Liver (tissue), 8 donors: ENCODE measurements at regions not wholly inside any gene's neighbourhood (a gene's known extent, or its start where the extent isn't known, plus 50 kb on each side); places are given as distances from the start of the nearest gene placed in this dataset.

ENCODE experiments used
- DNase-seq: peaks from one replicate; pipeline ENCODE4 v3.0.0-alpha.2; 2017; ENCODE audit warnings: low spot score
- H3K27ac ChIP-seq, 2 donors: one replicate each; pipeline ENCODE4 v1.7.0; 2013; ENCODE audit warnings: inconsistent platforms in 2 of 2, low read length in 2 of 2, control low read depth in 1 of 2, low read depth in 1 of 2, mild to moderate bottlenecking in 1 of 2
- H3K27me3 ChIP-seq, 4 donors: one replicate each; pipeline versions ENCODE4 v1.6.1 to v1.7.0; 2013; ENCODE audit warnings: low read length in 3 of 4, inconsistent platforms in 1 of 4, mild to moderate bottlenecking in 1 of 4, moderate library complexity in 1 of 4; ENCODE audit not compliant: control insufficient read depth in 4 of 4, insufficient read depth in 4 of 4
- H3K36me3 ChIP-seq, 4 donors: one replicate each; pipeline versions ENCODE4 v1.6.1 to v1.7.0; 2013; ENCODE audit warnings: low read length in 3 of 4, mild to moderate bottlenecking in 3 of 4, low read depth in 1 of 4, moderate library complexity in 1 of 4; ENCODE audit not compliant: control insufficient read depth in 4 of 4, insufficient read depth in 3 of 4
- H3K4me1 ChIP-seq, 4 donors: one replicate each; pipeline versions ENCODE4 v1.6.1 to v1.7.0; 2013; ENCODE audit warnings: low read length in 3 of 4, mild to moderate bottlenecking in 3 of 4, moderate library complexity in 1 of 4; ENCODE audit not compliant: control insufficient read depth in 4 of 4, insufficient read depth in 4 of 4
- H3K4me3 ChIP-seq, 3 donors: one replicate each; pipeline versions ENCODE4 v1.6.1 to v1.7.0; 2013; ENCODE audit warnings: low read length in 3 of 3, control low read depth in 1 of 3, low read depth in 1 of 3, mild to moderate bottlenecking in 1 of 3
- H3K9ac ChIP-seq, 2 donors: one replicate each; pipeline ENCODE4 v1.7.0; 2013; ENCODE audit warnings: low read length in 2 of 2, mild to moderate bottlenecking in 2 of 2, moderate library complexity in 2 of 2, control low read depth in 1 of 2, low read depth in 1 of 2
- H3K9me3 ChIP-seq, 4 donors: one replicate each; pipeline versions ENCODE4 v1.6.1 to v1.7.0; 2013; ENCODE audit warnings: low read length in 3 of 4; ENCODE audit not compliant: control insufficient read depth in 4 of 4
- EGR1 ChIP-seq, 2 donors: IDR thresholded peaks; 2 replicates each; pipeline ENCODE4 v1.6.1; 2016 to 2018; ENCODE audit warnings: antibody characterized with exemption in 2 of 2, low read depth in 2 of 2
- FOXA1 ChIP-seq: IDR thresholded peaks from 2 replicates; pipeline ENCODE4 v1.6.1; 2016; ENCODE audit warnings: antibody characterized with exemption
- FOXA2 ChIP-seq: IDR thresholded peaks from 2 replicates; pipeline ENCODE4 v1.6.1; 2016; ENCODE audit warnings: antibody characterized with exemption
- GABPA ChIP-seq, 2 donors: IDR thresholded peaks in 1 of 2; conservative IDR thresholded peaks in 1 of 2; 2 replicates each; pipeline ENCODE4 v1.6.1; 2016; ENCODE audit warnings: antibody characterized with exemption in 2 of 2, mild to moderate bottlenecking in 1 of 2, moderate library complexity in 1 of 2
- HNF4A ChIP-seq, 2 donors: conservative IDR thresholded peaks; 2 replicates each; pipeline ENCODE4 v1.6.1; 2016; ENCODE audit warnings: antibody characterized with exemption in 2 of 2, mild to moderate bottlenecking in 2 of 2
- HNF4G ChIP-seq: IDR thresholded peaks from 2 replicates; pipeline ENCODE4 v1.6.1; 2016; ENCODE audit warnings: antibody characterized with exemption
- JUND ChIP-seq, 2 donors: IDR thresholded peaks; 2 replicates each; pipeline ENCODE4 v1.6.1; 2016; ENCODE audit warnings: antibody characterized with exemption in 2 of 2
- NR2F2 ChIP-seq: IDR thresholded peaks from 2 replicates; pipeline ENCODE4 v1.6.1; 2016; ENCODE audit warnings: antibody characterized with exemption
- RAD21 ChIP-seq, 2 donors: IDR thresholded peaks; 2 replicates each; pipeline ENCODE4 v1.6.1; 2016; ENCODE audit warnings: antibody characterized with exemption in 2 of 2, mild to moderate bottlenecking in 2 of 2
- RXRA ChIP-seq, 2 donors: IDR thresholded peaks; 2 replicates each; pipeline ENCODE4 v1.6.1; 2017 to 2018; ENCODE audit warnings: antibody characterized with exemption in 2 of 2, mild to moderate bottlenecking in 1 of 2
- YY1 ChIP-seq: IDR thresholded peaks from 2 replicates; pipeline ENCODE4 v1.6.1; 2016; ENCODE audit warnings: antibody characterized with exemption, mild to moderate bottlenecking
- WGBS: extraction: QIAGEN DNeasy Blood & Tissue Kit; methylation state at CpG from one replicate; pipeline ENCODE4 v1.1.7; 2013; 5-methylcytosine and 5-hydroxymethylcytosine counted together
- TF ChIP-seq, protein P1 (sequence below): IDR thresholded peaks from 2 replicates; pipeline ENCODE4 v1.6.1; 2016; ENCODE audit warnings: antibody characterized with exemption
- TF ChIP-seq, protein P2 (sequence below): IDR thresholded peaks from 2 replicates; pipeline ENCODE4 v1.6.1; 2016; ENCODE audit warnings: antibody characterized with exemption
- TF ChIP-seq, protein P3 (sequence below): IDR thresholded peaks from 2 replicates; pipeline ENCODE4 v1.6.1; 2016; ENCODE audit warnings: antibody characterized with exemption, mild to moderate bottlenecking
- TF ChIP-seq, protein P4 (sequence below): fragments of 150-350 bp; IDR thresholded peaks from 2 replicates; pipeline ENCODE4 v1.5.1; 2017; ENCODE audit warnings: improper control_type of control experiment, low read depth, low read length; ENCODE audit not compliant: missing input control
- TF ChIP-seq, protein P5 (sequence below): IDR thresholded peaks from 2 replicates; pipeline ENCODE4 v1.6.1; 2016; ENCODE audit warnings: antibody characterized with exemption
- donor health status: healthy.
- donor health status: healthy.
- donor health status: healthy.
- donor health status: healthy.
- donor health status: healthy.

DNA sequence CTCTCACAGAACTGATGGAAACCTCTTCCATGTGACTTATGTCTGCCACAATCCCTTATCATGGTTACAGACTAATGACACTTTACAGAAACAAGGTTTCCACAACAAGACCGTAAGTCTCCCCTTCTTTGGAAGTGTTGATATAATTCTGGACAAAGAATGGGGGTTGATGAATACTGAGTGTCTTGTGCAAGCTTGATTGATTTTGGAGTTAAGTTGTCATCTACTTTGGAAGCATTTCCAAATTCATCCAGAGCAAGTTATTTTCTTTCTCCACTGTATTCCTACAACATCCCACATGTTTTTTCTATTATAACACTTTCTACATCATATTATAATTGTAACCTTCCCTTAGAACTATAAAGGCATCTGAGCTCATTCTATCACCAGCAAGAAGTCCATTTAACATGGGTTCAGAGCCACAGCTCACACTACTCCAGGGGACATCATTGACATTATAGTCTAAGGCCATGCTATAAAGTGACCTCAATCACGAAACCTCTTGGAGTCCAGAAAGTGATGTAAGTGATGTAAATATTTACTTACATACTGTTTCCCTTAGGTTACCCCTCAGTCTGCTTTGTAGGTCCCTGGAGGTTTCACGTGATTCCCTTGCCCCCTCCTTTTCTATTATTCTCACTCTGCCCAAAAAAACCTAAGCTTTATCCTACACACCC is 125.7 kb upstream of the PBX1 start:
- Histone ChIP-seq H3K9ac (no peak overlapping the region), H3K9me3 (no peaks in the 10 kb centered on the region), H3K36me3 (no peaks in the 10 kb centered on the region), H3K27me3 (no peaks in the 10 kb centered on the region), H3K4me1 (no peaks in the 10 kb centered on the region), H3K4me3 (no peak overlapping the region), H3K27ac (no peak overlapping the region)
- TF ChIP-seq, protein P1, sequence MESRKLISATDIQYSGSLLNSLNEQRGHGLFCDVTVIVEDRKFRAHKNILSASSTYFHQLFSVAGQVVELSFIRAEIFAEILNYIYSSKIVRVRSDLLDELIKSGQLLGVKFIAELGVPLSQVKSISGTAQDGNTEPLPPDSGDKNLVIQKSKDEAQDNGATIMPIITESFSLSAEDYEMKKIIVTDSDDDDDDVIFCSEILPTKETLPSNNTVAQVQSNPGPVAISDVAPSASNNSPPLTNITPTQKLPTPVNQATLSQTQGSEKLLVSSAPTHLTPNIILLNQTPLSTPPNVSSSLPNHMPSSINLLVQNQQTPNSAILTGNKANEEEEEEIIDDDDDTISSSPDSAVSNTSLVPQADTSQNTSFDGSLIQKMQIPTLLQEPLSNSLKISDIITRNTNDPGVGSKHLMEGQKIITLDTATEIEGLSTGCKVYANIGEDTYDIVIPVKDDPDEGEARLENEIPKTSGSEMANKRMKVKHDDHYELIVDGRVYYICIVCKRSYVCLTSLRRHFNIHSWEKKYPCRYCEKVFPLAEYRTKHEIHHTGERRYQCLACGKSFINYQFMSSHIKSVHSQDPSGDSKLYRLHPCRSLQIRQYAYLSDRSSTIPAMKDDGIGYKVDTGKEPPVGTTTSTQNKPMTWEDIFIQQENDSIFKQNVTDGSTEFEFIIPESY = no peak
- no peak for TF ChIP-seq HNF4A (conservative IDR thresholded peaks at IDR 0.05)
- TF ChIP-seq GABPA (IDR thresholded peaks at IDR 0.05 in 1 of 2, conservative IDR thresholded peaks at IDR 0.05 in 1 of 2) = no peak
- TF ChIP-seq JUND (IDR thresholded peaks at IDR 0.05) = no peak
- no peak for TF ChIP-seq FOXA2
- TF ChIP-seq FOXA1 = no peak
- no peak for TF ChIP-seq YY1
- no peak for TF ChIP-seq NR2F2
- no peak for TF ChIP-seq HNF4G
- TF ChIP-seq, protein P2, sequence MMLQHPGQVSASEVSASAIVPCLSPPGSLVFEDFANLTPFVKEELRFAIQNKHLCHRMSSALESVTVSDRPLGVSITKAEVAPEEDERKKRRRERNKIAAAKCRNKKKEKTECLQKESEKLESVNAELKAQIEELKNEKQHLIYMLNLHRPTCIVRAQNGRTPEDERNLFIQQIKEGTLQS = no peak
- TF ChIP-seq, protein P3, sequence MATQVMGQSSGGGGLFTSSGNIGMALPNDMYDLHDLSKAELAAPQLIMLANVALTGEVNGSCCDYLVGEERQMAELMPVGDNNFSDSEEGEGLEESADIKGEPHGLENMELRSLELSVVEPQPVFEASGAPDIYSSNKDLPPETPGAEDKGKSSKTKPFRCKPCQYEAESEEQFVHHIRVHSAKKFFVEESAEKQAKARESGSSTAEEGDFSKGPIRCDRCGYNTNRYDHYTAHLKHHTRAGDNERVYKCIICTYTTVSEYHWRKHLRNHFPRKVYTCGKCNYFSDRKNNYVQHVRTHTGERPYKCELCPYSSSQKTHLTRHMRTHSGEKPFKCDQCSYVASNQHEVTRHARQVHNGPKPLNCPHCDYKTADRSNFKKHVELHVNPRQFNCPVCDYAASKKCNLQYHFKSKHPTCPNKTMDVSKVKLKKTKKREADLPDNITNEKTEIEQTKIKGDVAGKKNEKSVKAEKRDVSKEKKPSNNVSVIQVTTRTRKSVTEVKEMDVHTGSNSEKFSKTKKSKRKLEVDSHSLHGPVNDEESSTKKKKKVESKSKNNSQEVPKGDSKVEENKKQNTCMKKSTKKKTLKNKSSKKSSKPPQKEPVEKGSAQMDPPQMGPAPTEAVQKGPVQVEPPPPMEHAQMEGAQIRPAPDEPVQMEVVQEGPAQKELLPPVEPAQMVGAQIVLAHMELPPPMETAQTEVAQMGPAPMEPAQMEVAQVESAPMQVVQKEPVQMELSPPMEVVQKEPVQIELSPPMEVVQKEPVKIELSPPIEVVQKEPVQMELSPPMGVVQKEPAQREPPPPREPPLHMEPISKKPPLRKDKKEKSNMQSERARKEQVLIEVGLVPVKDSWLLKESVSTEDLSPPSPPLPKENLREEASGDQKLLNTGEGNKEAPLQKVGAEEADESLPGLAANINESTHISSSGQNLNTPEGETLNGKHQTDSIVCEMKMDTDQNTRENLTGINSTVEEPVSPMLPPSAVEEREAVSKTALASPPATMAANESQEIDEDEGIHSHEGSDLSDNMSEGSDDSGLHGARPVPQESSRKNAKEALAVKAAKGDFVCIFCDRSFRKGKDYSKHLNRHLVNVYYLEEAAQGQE = no peak
- no peak for TF ChIP-seq RXRA (IDR thresholded peaks at IDR 0.05)
- no peak for TF ChIP-seq EGR1 (IDR thresholded peaks at IDR 0.05; ENCODE audit: low read depth in 2 of 2)
- TF ChIP-seq, protein P4, sequence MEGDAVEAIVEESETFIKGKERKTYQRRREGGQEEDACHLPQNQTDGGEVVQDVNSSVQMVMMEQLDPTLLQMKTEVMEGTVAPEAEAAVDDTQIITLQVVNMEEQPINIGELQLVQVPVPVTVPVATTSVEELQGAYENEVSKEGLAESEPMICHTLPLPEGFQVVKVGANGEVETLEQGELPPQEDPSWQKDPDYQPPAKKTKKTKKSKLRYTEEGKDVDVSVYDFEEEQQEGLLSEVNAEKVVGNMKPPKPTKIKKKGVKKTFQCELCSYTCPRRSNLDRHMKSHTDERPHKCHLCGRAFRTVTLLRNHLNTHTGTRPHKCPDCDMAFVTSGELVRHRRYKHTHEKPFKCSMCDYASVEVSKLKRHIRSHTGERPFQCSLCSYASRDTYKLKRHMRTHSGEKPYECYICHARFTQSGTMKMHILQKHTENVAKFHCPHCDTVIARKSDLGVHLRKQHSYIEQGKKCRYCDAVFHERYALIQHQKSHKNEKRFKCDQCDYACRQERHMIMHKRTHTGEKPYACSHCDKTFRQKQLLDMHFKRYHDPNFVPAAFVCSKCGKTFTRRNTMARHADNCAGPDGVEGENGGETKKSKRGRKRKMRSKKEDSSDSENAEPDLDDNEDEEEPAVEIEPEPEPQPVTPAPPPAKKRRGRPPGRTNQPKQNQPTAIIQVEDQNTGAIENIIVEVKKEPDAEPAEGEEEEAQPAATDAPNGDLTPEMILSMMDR = no peak
- no peak for TF ChIP-seq RAD21 (IDR thresholded peaks at IDR 0.05)
- WGBS = 64% methylated on average over 3 of the region's 3 CpGs
- DNase-seq = no peak

DNA sequence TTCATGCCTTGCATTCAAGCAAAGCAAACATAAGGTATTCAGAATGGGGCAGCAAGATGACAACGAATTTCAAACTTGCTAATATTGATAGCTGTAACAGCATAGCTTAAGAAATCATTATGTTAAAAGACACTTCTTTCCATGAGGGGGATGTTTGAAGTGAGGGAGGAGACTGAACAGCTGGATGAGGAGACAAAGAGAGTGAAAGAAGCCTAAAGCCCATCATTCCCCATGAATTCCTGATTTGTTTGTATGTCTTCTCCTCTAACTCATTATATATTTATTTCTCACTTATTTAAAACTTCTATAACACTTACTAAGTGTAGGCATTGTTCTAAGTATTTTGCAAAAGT is 125.2 kb upstream of the PBX1 start:
- 61% methylated on average over 1 of the region's 1 CpG for WGBS
- Histone ChIP-seq H3K27ac (no peak overlapping the region), H3K9ac (no peak overlapping the region), H3K36me3 (no peaks in the 10 kb centered on the region), H3K4me3 (no peak overlapping the region), H3K4me1 (no peaks in the 10 kb centered on the region), H3K27me3 (no peaks in the 10 kb centered on the region), H3K9me3 (no peaks in the 10 kb centered on the region)
- TF ChIP-seq GABPA (IDR thresholded peaks at IDR 0.05 in 1 of 2, conservative IDR thresholded peaks at IDR 0.05 in 1 of 2) (no peak), NR2F2 (no peak), JUND (IDR thresholded peaks at IDR 0.05) (no peak), FOXA2 (no peak)
- TF ChIP-seq, protein P5, sequence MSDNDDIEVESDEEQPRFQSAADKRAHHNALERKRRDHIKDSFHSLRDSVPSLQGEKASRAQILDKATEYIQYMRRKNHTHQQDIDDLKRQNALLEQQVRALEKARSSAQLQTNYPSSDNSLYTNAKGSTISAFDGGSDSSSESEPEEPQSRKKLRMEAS = no peak
- no peak for DNase-seq
